ENCODE measurements at regions not wholly inside any gene's neighbourhood (a gene's known extent, or its start where the extent isn't known, plus 50 kb on each side); places are given as distances from the start of the nearest gene placed in this dataset.

DNA sequence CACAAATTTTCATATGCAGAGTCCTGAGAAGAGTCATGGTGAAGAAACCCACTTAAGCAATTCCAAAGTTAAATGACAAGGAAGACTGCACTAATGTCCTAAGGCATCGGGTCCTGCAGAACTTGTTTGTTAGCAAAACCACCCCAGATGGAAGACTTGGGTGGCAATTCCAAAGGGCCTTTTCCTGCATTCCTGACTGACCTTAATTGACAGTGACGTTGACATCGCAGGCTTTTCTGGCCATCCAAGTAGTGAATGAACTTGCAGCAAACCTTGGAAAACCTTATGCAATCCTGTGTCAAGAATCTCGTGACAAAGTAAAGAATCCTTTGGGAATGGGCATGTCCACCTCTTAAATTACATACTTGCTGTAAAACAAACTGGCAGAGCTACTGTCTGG is 112.5 kb upstream of the SH3BP4 start:
- no peak for DNase-seq (ENCODE audit: low read depth)
- TF ChIP-seq POLR2A (IDR thresholded peaks at IDR 0.05; ENCODE audit: extremely low read depth, insufficient read length) (no peak), CTCF (IDR thresholded peaks at IDR 0.05; ENCODE audit: low read depth, low read length) (no peak), MYC (IDR thresholded peaks at IDR 0.05; ENCODE audit: low read depth, low read length) (no peak)
- TF ChIP-seq, protein P1, sequence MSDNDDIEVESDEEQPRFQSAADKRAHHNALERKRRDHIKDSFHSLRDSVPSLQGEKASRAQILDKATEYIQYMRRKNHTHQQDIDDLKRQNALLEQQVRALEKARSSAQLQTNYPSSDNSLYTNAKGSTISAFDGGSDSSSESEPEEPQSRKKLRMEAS (IDR thresholded peaks at IDR 0.05; ENCODE audit: low read depth, low read length), result no peak
- H3K4me3 ChIP-seq (ENCODE audit: low read depth, low read length), result no peak overlapping the region

- TF ChIP-seq MYC (IDR thresholded peaks at IDR 0.05; ENCODE audit: low read depth, low read length) (no peak), CTCF (IDR thresholded peaks at IDR 0.05; ENCODE audit: low read depth, low read length) (no peak)
- no peak for DNase-seq (ENCODE audit: low read depth)
- H3K4me3 ChIP-seq (ENCODE audit: low read depth, low read length), result no peak overlapping the region
These were observed 115.5 kb upstream of the SH3BP4 start for GRCh38 chr2:234836271-234836670.

GRCh38 chr2:234835738-234836137 is 116.1 kb upstream of the SH3BP4 start:
- TF ChIP-seq CTCF (IDR thresholded peaks at IDR 0.05; ENCODE audit: low read depth, low read length) (no peak), MYC (IDR thresholded peaks at IDR 0.05; ENCODE audit: low read depth, low read length) (no peak), POLR2A (IDR thresholded peaks at IDR 0.05; ENCODE audit: extremely low read depth, insufficient read length) (no peak)
- TF ChIP-seq, protein P1 (IDR thresholded peaks at IDR 0.05; ENCODE audit: low read depth, low read length), result no peak

DNA sequence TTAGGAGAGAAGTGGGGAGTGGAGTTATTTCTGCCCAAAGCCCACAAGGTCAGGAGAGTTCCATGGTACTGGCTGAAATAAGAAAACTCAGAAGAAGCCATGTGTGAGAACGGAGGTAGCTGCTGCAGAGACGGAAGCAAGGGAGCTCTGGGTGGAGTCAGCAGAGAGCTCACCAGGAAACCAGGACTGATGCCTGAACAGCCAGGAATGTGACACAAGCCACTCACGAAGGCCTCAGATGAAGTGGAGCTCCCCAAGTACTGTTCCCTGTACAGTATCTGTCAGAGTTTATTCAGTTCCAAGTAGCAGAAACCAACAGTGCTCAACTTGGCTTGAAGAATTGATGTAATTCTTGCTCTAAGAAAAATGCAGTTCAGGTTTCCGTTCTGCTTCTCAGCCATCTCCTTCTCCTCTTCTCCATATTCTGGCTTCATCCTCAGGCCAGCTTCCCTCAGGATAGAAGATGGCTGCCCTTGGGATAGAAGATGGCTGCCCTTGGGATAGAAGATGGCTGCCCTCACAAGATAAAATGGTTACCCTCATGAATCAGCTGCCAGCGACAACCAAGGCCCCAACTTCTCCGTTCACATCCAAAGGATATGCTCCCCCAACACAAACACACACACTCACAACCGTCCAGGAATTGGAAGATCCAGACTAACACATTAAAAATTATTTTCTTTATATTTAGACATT is 117.4 kb upstream of the SH3BP4 start:
- TF ChIP-seq, protein P1 (IDR thresholded peaks at IDR 0.05; ENCODE audit: low read depth, low read length), result no peak
- TF ChIP-seq POLR2A (IDR thresholded peaks at IDR 0.05; ENCODE audit: extremely low read depth, insufficient read length), result no peak
- no peak for TF ChIP-seq CTCF (IDR thresholded peaks at IDR 0.05; ENCODE audit: low read depth, low read length)
- no peak for TF ChIP-seq MYC (IDR thresholded peaks at IDR 0.05; ENCODE audit: low read depth, low read length)
- H3K4me3 ChIP-seq (ENCODE audit: low read depth, low read length), result no peak overlapping the region
- DNase-seq (ENCODE audit: low read depth), result no peak

More at GRCh38 chr2:234835738-234836137, 116.1 kb upstream of the SH3BP4 start:
- no peak overlapping the region for H3K4me3 ChIP-seq (ENCODE audit: low read depth, low read length)
- DNase-seq (ENCODE audit: low read depth), result no peak

- no peak for DNase-seq (ENCODE audit: low read depth)
- no peak overlapping the region for H3K4me3 ChIP-seq (ENCODE audit: low read depth, low read length)
- TF ChIP-seq, protein P1 (IDR thresholded peaks at IDR 0.05; ENCODE audit: low read depth, low read length), result no peak
These were observed 121.0 kb upstream of the SH3BP4 start for GRCh38 chr2:234830853-234831252.

DNA sequence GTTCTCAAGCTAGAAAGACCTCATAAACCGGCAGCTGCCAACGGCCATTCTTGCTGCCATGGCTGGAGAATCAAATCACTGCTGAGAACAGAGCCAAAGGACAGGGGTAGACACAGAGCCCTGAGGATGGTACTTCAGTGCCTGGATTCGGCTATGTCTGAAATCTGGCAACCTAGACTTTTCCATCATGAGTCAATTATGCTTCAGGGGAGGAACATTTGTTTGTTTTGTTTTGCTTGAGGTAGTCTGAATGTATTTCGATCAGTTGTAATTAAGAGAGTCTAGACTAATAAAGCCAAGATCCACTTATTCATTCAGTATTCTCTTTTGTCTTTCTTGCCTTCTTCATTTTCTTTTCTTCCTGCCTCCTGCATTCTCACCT is 122.8 kb upstream of the SH3BP4 start:
- no peak for TF ChIP-seq POLR2A (IDR thresholded peaks at IDR 0.05; ENCODE audit: extremely low read depth, insufficient read length)
- TF ChIP-seq, protein P1 (IDR thresholded peaks at IDR 0.05; ENCODE audit: low read depth, low read length), result no peak
- TF ChIP-seq MYC (IDR thresholded peaks at IDR 0.05; ENCODE audit: low read depth, low read length), result no peak
- no peak for TF ChIP-seq CTCF (IDR thresholded peaks at IDR 0.05; ENCODE audit: low read depth, low read length)
- H3K4me3 ChIP-seq (ENCODE audit: low read depth, low read length), result no peak overlapping the region
- no peak for DNase-seq (ENCODE audit: low read depth)
